HG03378 (cell line): ENCODE measurements at regions not wholly inside any gene's neighbourhood (a gene's known extent, or its start where the extent isn't known, plus 50 kb on each side); places are given as distances from the start of the nearest gene placed in this dataset.

Experiments used
- ATAC-seq: cut with Tn5 transposase; IDR thresholded peaks from one replicate; pipeline ENCODE4 v1.9.1; 2021; ENCODE audit warnings: mild to moderate bottlenecking, moderate library complexity; ENCODE audit not compliant: unreplicated experiment

DNA sequence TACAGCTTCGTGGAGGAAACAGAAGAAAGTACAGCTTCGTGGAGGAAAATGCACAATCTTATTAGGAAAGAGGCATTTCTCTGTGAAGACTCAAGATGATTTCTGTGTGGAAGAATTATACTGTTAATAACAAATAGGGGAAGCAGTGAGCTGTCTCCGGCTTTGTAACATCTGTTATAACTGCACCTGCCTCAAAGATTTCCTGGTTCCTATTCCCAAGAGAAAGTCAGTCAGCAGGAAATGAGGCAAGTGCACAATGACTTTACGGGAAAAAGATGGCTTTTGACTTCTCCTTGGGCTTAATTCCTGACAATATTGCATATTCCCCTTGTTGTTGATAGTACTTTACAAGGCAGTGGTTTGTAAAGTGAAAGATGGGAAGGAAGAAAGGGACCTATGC lies 538.5 kb downstream of the BMP2 start:
- ATAC-seq = no peak

DNA sequence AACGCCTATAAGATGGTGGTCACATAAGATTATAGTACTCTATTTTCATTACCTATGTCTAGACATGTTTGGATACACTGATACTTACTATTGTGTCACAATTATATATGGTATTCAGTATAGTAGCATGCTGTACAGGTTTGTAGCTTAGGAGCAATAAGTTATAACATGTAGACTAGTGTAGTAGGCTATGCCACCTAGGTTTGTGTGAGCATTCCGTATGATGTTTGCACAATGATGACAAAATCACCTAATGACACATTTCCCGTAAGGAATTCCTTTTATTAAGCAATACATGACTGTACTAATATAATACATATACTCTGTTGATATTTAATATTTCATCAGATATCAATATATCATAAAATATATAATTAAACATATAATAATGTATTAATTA lies 540.7 kb downstream of the BMP2 start:
- ATAC-seq = no peak

- no peak for ATAC-seq
Measured at GRCh38 chr20:7313047-7313446, 545.6 kb downstream of the BMP2 start.

DNA sequence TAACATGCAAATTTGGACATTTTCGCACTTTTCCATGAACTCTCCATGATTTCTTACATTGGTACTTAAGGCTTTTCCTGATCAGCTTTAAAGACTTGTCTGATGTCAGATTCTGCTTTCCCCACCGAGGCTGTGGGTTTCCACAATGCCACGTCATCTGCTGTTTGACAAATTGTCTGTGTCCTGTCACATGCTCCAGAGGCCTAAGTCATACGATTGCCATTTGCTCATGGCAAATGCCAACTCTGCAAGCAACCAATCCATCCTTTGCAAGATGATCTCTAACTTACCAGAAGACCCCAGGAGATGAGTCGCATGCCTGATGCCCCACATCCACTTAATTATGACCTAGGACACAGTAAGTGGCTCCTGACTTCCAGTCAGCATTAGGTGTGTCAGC lies 556.5 kb downstream of the BMP2 start:
- no peak for ATAC-seq

- ATAC-seq = no peak
Measured at GRCh38 chr20:7327810-7328209, 560.3 kb downstream of the BMP2 start.

GRCh38 chr20:7330850-7331249 lies 563.4 kb downstream of the BMP2 start:
- ATAC-seq = no peak

DNA sequence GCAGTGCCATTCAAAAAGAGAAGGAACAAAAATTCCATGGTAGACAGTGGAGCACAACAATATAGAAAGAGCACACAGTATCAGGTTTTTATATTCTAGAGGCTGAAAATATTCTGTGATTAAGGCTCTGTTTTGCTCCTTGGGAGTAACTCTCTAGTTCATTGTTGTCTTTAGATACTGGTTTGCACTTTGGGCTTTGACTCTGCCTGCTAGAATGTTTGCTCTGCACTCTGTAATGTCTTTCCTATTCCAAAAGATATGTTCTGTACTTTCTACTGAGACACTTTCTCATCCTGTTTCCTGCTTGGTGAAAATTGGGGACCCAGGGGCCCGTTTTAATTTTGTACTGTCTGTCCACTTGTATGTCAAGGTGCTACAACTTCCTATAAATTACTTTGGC lies 564.7 kb downstream of the BMP2 start:
- ATAC-seq = no peak

DNA sequence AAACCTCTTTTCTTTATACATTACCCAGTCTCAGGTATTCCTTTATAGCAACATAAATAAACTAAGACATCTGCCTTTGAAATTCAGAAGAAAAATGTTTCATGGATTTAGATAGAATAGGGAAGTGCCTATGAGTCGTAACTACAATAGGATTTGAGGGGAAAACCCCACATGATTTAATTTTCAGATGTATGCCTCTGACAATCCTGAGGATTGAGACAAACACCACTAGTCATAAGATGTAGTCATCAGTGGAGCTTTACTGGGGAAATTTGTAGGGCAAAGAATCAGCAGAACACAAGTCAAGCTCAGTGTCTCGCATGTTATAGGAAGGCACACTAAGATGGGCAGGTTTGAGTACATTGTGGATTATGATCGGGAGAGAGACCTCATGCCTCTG lies 566.4 kb downstream of the BMP2 start:
- ATAC-seq = no peak

- ATAC-seq = no peak
Measured at GRCh38 chr20:7346026-7346425, 578.5 kb downstream of the BMP2 start.

GRCh38 chr20:7346562-7346961 lies 579.1 kb downstream of the BMP2 start:
- no peak for ATAC-seq

DNA sequence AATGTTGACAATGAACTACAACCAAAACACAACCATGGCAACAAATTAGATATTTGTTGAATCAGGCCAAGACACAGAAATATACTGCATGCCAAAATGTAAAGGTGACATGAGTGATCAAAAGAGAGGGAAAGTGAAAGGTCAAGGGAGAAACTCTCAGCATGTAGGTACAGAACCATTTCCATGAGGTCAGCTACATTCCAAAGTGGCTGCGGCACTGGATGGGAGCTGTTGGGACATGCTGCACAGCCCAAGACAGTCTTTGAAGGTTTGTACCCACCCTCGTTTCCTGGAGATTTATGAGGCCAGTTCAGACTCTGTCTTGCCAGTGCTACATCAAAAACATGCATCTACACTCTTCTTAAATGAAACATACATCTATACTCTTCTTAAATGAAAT lies 579.9 kb downstream of the BMP2 start:
- no peak for ATAC-seq

DNA sequence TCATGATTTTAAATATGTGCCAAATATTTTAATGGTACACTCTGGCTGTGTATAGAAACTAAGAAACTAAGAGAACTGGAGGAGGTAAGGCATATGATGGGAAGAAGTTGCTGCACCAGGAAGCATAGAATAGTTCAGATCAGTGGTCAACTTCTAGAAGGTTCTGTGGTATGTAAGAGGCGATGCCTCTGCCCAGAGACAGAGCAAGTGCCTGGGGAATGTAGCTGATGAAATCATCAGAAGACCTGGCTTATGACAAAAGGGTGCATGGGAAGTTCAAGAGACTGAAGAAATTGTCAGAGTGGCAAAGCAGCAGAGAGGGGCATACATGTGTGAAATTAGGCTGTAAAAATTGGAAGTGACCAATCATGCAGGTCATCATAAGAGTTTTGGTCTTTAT lies 580.8 kb downstream of the BMP2 start:
- ATAC-seq = no peak

GRCh38 chr20:7352165-7352564 lies 584.7 kb downstream of the BMP2 start:
- ATAC-seq = no peak

DNA sequence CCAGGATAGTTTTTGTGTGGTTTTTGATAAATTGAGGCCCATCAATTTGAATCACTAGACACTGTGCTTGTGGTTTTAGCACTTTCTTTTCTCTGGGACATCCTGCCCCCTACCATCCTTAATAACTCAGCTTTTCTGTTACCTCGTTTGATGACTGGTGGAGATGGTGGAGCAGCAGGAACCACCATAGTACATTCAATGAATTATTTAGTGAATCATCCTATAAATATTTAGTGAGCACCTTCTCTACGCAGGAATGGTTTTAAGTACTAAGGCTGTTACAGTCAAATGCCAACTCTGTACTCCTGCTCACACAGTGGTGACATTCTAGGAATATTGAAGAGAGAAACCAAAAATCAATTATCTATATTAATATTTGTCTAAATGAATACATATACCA lies 585.2 kb downstream of the HAO1 start:
- no peak for ATAC-seq

- ATAC-seq = no peak
Measured at GRCh38 chr20:7358670-7359069, 581.6 kb downstream of the HAO1 start.

- no peak for ATAC-seq
Measured at GRCh38 chr20:7359739-7360138, 580.5 kb downstream of the HAO1 start.

DNA sequence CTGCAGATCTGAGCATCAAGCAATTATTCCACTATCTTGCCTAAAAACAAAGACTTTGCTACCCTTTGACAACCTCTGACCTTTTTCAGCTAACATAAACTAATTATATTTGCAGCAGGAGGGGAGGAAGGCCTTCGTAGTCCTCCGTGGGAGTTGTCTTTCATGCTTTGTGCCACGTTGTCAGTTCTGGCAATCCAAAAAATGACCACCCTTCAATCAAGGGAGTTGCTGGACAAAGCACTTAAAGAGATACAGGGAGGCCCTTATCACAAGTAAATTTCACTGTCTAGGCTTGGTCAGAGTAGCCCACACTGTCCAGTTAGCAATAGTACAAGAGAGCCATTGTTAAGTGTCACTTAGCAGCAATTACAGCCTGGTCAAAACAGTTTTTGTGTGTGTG lies 578.9 kb downstream of the HAO1 start:
- no peak for ATAC-seq

- no peak for ATAC-seq
Measured at GRCh38 chr20:7361931-7362330, 578.3 kb downstream of the HAO1 start.

GRCh38 chr20:7362601-7363000 lies 577.7 kb downstream of the HAO1 start:
- no peak for ATAC-seq

GRCh38 chr20:7366189-7366588 lies 574.1 kb downstream of the HAO1 start:
- no peak for ATAC-seq

GRCh38 chr20:7371518-7372163 lies 568.6 kb downstream of the HAO1 start:
- no peak for ATAC-seq

GRCh38 chr20:7375905-7376304 lies 564.4 kb downstream of the HAO1 start:
- no peak for ATAC-seq

DNA sequence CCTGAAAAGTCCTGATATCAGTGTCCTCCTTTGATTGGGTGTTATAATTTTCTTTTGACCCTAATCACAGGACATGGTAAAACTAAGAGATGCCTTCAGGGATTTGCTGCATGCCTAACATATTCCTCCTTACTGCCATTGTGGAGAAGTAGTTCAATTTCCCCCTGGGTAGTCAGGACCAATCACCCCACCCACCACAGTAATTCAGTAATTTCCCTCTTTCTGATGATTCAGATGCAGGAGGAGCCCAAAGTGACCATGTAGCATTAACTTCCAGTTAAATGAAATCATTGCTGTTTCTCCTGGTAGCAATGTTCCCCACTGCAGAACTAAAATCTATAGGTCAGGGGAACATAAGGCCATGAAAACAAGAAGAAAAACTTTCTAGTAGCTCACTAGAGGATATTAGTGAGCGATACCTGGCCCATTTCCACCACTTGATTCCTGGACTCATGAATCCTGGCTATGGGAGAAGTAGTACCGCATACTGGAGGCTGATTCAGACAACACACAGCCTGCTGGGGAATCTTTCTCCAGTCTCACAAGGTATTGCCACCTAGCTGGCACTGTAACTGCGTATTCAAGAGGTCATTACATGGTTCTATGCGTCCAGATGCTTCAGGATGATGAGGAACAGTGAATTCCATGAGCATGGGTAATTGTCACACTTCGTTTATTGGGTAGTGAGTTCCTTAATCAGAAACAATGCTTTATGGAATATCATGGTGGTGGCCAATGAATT lies 561.2 kb downstream of the HAO1 start:
- no peak for ATAC-seq
